ENCODE measurements at regions not wholly inside any gene's neighbourhood (a gene's known extent, or its start where the extent isn't known, plus 50 kb on each side); places are given as distances from the start of the nearest gene placed in this dataset.

DNA sequence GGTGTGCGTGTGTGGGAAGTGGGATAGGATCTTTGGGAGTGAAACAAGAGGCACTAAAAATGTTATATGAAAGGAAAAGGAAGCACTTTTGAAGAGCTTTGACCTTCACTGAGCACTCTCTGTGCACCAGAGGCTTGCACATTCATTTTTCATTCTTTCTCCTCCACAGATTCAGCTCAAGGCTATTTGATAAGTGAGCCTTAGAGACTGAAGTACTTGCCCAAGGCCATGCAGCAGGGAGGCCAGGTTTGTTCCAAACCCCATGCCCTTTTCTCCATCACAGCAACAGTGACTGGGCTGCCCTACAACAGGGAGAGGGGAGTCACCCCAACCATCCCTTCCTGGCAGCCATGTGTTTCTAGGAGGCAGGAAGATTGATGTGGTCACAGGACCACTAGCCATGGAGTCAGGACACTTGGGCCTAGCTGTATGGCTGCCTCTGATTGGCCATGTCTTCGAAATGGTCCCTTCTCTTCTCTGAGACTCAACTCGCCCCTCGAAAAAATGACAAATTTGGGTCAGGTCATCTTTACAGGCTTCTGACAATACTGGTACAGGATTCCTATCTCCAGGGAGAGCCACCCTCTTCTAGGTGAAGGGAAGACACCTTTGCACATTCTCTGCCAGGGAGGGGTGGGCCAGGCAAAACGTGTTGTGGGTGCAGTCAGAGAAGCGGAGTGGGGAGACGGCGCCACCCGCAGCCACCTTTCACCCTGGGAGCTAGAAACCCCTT lies 123.5 kb upstream of the MYCN start:
- Histone ChIP-seq H3K27me3 (ENCODE audit: insufficient read depth, low read depth, severe bottlenecking) (no peaks in the 10 kb centered on the region), H3K9me3 (ENCODE audit: severe bottlenecking) (no peaks in the 10 kb centered on the region), H3K27ac (no peak overlapping the region), H3K36me3 (no peaks in the 10 kb centered on the region), H3K4me3 (ENCODE audit: low read depth, low read length) (no peak overlapping the region)
- no peak for DNase-seq
- TF ChIP-seq, protein P1, sequence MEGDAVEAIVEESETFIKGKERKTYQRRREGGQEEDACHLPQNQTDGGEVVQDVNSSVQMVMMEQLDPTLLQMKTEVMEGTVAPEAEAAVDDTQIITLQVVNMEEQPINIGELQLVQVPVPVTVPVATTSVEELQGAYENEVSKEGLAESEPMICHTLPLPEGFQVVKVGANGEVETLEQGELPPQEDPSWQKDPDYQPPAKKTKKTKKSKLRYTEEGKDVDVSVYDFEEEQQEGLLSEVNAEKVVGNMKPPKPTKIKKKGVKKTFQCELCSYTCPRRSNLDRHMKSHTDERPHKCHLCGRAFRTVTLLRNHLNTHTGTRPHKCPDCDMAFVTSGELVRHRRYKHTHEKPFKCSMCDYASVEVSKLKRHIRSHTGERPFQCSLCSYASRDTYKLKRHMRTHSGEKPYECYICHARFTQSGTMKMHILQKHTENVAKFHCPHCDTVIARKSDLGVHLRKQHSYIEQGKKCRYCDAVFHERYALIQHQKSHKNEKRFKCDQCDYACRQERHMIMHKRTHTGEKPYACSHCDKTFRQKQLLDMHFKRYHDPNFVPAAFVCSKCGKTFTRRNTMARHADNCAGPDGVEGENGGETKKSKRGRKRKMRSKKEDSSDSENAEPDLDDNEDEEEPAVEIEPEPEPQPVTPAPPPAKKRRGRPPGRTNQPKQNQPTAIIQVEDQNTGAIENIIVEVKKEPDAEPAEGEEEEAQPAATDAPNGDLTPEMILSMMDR (IDR thresholded peaks at IDR 0.05; ENCODE audit: low read depth, low read length), result peak; percentile 16; the same call in 1 of the 2 replicates

DNA sequence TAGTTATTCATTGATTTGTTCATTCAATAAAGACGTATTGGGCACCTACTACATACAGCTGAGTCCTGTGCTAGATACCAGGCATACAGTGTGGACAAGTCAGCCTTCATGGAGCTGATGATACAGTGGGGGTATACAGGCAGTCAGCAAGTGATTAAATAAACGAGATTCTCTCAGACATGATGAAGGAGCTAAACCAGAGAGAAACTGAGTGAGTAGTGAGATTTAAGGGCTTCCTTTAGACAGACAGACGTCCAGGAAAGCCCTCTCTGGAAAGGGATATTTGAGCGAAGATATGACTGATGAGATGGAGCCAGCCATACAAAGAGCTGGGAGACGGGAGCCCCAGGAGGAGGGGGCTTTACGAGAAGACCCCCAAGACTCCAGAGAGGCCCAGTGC lies 122.6 kb upstream of the MYCN start:
- TF ChIP-seq, protein P1 (IDR thresholded peaks at IDR 0.05; ENCODE audit: low read depth, low read length), result no peak
- H3K36me3 ChIP-seq, result no peaks in the 10 kb centered on the region
- no peak for DNase-seq
- H3K27me3 ChIP-seq (ENCODE audit: insufficient read depth, low read depth, severe bottlenecking), result no peaks in the 10 kb centered on the region
- H3K9me3 ChIP-seq (ENCODE audit: severe bottlenecking), result no peaks in the 10 kb centered on the region
- H3K4me3 ChIP-seq (ENCODE audit: low read depth, low read length), result no peak overlapping the region
- H3K27ac ChIP-seq, result no peak overlapping the region

DNA sequence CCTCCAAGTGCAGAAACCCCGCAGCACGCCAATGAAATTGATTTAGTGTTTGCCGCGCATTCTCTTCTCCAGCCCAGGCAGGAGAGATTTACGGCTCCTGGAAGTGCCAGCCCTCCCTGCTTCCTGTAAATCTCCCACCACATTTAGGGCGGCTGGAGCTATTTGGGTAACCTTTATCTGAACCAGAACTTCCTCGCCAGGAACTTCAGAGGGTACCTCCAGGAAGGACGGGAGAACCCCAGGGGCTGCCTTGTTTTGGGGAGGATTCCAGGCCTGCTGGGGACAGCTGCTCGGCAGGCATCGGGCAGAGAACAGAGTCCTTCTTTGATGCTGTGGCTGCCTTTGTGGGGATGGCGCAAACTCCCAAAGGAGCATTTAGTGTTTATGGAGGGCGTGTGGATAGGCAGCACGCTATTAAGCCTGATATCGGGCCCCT lies 122.0 kb upstream of the MYCN start:
- no peak for DNase-seq
- H3K9me3 ChIP-seq (ENCODE audit: severe bottlenecking), result no peaks in the 10 kb centered on the region

DNA sequence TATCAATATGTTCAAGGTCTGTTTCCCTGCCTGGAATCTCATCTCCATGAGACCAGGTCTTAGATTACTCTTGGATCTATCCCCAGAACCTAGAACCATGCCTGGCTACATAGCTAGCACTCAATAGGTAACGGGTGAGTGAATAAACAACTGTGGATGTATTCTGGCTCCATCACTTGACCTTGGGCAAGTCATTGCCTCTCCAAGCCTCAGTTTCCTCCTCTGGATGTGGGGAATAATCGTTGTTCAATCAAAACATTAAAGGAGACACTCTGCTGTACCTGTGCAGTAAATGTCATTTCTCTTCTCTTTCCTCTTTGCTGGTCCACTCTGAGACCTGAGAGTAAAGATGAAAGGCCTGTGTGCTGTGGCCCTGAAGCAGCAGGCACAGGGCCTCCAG lies 121.5 kb upstream of the MYCN start:
- H3K4me3 ChIP-seq (ENCODE audit: low read depth, low read length), result no peak overlapping the region
- no peaks in the 10 kb centered on the region for H3K9me3 ChIP-seq (ENCODE audit: severe bottlenecking)
- no peak for DNase-seq
- H3K27ac ChIP-seq, result no peak overlapping the region
- no peaks in the 10 kb centered on the region for H3K27me3 ChIP-seq (ENCODE audit: insufficient read depth, low read depth, severe bottlenecking)
- TF ChIP-seq, protein P1 (IDR thresholded peaks at IDR 0.05; ENCODE audit: low read depth, low read length), result no peak
- no peaks in the 10 kb centered on the region for H3K36me3 ChIP-seq

More for the DNA sequence above, 122.0 kb upstream of the MYCN start:
- H3K4me3 ChIP-seq (ENCODE audit: low read depth, low read length), result no peak overlapping the region
- H3K27me3 ChIP-seq (ENCODE audit: insufficient read depth, low read depth, severe bottlenecking), result no peaks in the 10 kb centered on the region
- H3K27ac ChIP-seq, result no peak overlapping the region
- TF ChIP-seq, protein P1 (IDR thresholded peaks at IDR 0.05; ENCODE audit: low read depth, low read length), result no peak
- H3K36me3 ChIP-seq, result no peaks in the 10 kb centered on the region

DNA sequence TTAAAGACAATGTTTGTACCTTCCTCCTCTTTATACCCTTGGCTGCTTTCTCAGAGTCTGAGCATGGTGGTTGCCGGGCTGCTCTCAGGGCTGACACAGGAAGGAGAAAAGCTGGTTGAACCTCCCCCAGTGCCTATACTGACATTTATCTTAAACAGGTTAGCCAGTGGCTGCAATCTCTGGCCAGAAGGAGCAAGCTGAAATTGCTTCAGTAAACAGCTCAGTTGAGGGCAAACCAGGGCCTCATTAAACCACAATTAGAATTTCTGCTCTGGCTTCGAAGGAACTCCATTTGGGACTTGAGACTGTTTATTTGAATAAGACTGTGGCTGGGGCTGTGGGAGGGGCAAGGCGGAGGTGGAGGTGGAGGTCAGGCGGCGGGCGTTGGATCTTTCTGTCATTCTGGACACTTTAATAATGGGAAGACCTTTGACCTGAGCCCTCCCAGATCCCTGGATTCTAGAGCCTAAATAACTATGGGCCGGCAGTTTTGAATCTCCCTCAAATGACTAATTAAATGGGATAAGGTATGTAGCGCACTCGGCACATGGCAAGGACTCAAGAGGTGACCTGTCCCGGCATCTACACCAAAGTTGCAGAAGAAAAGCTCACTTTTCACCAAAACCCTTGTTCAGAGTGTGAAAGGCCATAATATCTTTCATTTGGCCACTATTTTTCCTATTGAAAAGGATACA lies 120.6 kb upstream of the MYCN start:
- Histone ChIP-seq H3K4me3 (ENCODE audit: low read depth, low read length) (no peak overlapping the region), H3K27ac (no peak overlapping the region), H3K36me3 (no peaks in the 10 kb centered on the region), H3K9me3 (ENCODE audit: severe bottlenecking) (no peaks in the 10 kb centered on the region), H3K27me3 (ENCODE audit: insufficient read depth, low read depth, severe bottlenecking) (no peaks in the 10 kb centered on the region)
- TF ChIP-seq, protein P1 (IDR thresholded peaks at IDR 0.05; ENCODE audit: low read depth, low read length), result no peak
- DNase-seq, result no peak
